GM06990 (cell line): ENCODE measurements at regions not wholly inside any gene's neighbourhood (a gene's known extent, or its start where the extent isn't known, plus 50 kb on each side); places are given as distances from the start of the nearest gene placed in this dataset.

Experiments
- DNase-seq: peaks from one replicate; pipeline ENCODE4 v3.0.0-alpha.2; 2011; ENCODE audit not compliant: insufficient read length; ENCODE audit errors: extremely low read depth
- H3K27me3 ChIP-seq: replicated peaks from 2 replicates; pipeline ENCODE4 v1.6.0; 2011; ENCODE audit warnings: low read length; ENCODE audit not compliant: control insufficient read depth, insufficient read depth
- H3K36me3 ChIP-seq: 2 replicates; pipeline ENCODE4 v1.5.1; 2011; ENCODE audit warnings: low read length; ENCODE audit not compliant: control insufficient read depth, insufficient read depth
- H3K4me3 ChIP-seq: replicated peaks from 2 replicates; pipeline ENCODE4 v1.5.1; 2011; ENCODE audit warnings: low read depth, mild to moderate bottlenecking, control low read depth, low read length
- TF ChIP-seq, protein P1 (sequence below): IDR thresholded peaks from 2 replicates; pipeline ENCODE4 v1.5.1; 2011; ENCODE audit warnings: low read length, control low read depth, mild to moderate bottlenecking, inconsistent platforms; ENCODE audit not compliant: insufficient read depth, poor library complexity, severe bottlenecking

DNA sequence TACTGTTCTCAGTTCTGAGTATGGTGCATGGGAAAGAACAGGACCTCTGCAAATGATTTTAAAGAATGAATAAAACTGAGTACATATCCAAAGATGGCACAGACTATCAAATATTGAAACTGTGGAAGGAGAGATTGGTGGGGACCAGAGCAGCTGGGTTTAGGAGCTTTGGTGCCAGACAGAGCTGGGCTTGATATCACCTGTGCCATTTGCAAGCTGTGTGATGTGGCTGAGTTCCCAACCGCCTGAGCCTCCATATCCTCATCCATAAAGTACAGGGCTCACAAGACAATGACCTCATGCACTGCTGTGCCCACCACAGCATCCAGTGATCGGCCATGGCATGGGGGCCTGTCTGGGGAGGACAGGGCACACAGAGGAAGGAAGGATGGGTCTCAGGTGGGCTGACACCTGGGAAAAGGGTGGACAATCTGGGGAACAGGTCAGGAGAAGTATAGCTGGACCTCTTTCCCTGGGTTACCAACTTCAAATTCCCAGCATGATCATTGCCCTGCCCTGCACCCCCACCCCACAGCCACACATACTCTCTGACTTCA is 83.9 kb upstream of the RAB6C start:
- Histone ChIP-seq H3K27me3 (no peaks in the 10 kb centered on the region), H3K36me3 (no peaks in the 10 kb centered on the region), H3K4me3 (no peak overlapping the region)
- TF ChIP-seq, protein P1, sequence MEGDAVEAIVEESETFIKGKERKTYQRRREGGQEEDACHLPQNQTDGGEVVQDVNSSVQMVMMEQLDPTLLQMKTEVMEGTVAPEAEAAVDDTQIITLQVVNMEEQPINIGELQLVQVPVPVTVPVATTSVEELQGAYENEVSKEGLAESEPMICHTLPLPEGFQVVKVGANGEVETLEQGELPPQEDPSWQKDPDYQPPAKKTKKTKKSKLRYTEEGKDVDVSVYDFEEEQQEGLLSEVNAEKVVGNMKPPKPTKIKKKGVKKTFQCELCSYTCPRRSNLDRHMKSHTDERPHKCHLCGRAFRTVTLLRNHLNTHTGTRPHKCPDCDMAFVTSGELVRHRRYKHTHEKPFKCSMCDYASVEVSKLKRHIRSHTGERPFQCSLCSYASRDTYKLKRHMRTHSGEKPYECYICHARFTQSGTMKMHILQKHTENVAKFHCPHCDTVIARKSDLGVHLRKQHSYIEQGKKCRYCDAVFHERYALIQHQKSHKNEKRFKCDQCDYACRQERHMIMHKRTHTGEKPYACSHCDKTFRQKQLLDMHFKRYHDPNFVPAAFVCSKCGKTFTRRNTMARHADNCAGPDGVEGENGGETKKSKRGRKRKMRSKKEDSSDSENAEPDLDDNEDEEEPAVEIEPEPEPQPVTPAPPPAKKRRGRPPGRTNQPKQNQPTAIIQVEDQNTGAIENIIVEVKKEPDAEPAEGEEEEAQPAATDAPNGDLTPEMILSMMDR = no peak
- DNase-seq = no peak

DNA sequence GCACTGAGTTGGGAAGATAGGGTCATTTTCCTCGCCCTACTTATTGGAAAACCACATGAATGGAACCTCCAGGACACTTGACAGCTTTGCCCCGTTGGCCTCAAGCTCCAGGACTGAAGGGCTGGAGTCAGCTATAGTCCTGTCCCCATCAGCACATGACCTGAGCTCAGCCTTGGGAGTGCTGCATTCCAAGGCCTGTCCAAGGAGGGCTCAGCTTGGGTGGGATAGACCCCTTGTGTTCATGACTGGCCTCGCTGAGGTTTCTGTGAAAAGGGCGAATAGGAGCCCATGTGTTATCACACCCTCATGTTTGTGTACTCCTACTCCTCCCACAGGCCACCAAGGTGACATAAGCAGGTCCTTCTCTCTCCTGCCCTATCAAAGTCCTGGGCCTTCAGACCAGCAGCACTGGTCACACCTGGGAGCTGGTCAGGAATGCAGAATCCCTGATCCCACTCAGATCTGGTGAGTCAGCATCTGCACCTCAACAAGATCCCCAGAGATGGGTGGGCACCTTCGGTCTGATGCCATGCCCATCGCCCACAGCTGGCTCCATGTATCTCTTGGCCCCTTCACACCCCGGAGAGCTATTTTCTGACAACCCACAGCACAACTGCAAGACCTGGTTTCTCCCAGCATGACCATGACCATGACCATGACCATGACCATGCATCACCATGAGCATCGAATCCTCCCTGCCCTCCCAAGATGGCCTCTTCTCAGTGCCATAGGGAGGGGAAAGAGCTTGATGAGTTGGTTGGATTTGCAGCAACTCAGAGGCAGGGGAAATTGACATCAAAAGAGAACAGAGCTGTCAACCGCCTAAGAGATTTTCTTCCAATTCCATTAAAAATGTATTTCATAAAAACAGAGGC is 83.0 kb upstream of the RAB6C start:
- H3K36me3 ChIP-seq = no peaks in the 10 kb centered on the region
- no peaks in the 10 kb centered on the region for H3K27me3 ChIP-seq
- no peak overlapping the region for H3K4me3 ChIP-seq
- TF ChIP-seq, protein P1 = no peak
- no peak for DNase-seq

- Histone ChIP-seq H3K36me3 (no peaks in the 10 kb centered on the region), H3K27me3 (no peaks in the 10 kb centered on the region), H3K4me3 (no peak overlapping the region)
- TF ChIP-seq, protein P1 = no peak
- no peak for DNase-seq
Observed at GRCh38 chr2:129901754-129902415, 77.6 kb upstream of the RAB6C start.

- no peaks in the 10 kb centered on the region for H3K36me3 ChIP-seq
- no peak for DNase-seq
- no peak overlapping the region for H3K4me3 ChIP-seq
- no peaks in the 10 kb centered on the region; the same call in 1 of the 2 replicates for H3K27me3 ChIP-seq
- TF ChIP-seq, protein P1 = no peak
Observed at GRCh38 chr2:129902731-129903585, 76.5 kb upstream of the RAB6C start.

DNA sequence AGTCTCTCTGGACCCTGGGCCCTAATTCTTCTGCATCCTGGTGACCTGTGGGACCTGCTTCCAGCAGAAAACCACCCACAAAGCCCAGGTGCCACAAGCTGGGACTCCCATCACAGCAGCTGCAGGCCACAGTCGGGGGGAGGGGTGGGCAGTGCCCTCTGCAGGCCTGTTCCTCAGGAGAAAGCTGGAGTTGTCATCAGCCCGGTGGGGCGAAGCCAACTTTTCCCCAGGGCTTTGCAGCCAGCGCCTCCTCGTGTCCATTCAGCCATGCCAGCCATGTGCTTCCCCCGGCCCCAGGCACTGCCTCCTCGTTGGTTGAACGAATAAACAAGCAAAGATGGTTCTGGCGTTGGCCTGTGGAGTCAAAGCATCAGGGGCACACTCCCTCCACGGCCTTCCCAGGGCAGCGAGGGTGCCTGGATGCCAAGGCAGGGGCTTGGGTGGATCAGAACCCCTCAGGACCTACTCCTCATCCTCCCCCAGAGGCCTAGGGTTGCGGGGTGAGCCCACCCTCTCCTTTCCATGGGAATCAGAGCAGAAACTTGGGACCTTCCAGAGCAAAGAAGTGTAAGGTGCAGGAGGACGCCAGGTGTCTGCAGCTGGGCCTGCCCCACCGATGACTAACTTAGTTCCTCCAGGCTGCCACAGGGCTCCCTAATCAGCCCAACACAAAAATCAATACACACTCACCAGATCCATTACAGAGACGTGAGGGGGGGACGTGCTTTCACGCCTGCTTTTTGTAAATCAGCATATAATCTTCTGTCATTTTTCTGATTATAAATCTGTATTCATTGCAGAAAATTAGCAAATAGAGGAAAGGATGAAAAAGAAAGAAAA is 75.7 kb upstream of the RAB6C start:
- DNase-seq = no peak
- Histone ChIP-seq H3K27me3 (no peaks in the 10 kb centered on the region; the same call in 1 of the 2 replicates), H3K4me3 (no peak overlapping the region)

More for the DNA sequence above, 75.7 kb upstream of the RAB6C start:
- H3K36me3 ChIP-seq = no peaks in the 10 kb centered on the region
- TF ChIP-seq, protein P1 = peak; percentile 40
